GM12878 (cell line): ENCODE measurements at regions not wholly inside any gene's neighbourhood (a gene's known extent, or its start where the extent isn't known, plus 50 kb on each side); places are given as distances from the start of the nearest gene placed in this dataset.

ENCODE experiments used
- CTCF ChIP-seq, 3 experiments: IDR thresholded peaks in 2 of 3; conservative IDR thresholded peaks in 1 of 3; 2 replicates each; pipeline ENCODE4 v1.5.1; 2011; ENCODE audit warnings: low read depth in 3 of 3, low read length in 3 of 3, mild to moderate bottlenecking in 3 of 3, control low read depth in 2 of 3, moderate library complexity in 2 of 3, inconsistent platforms in 1 of 3, mixed read lengths in 1 of 3; ENCODE audit not compliant: control insufficient read depth in 2 of 3, insufficient read depth in 1 of 3; ENCODE audit errors: extremely low read depth in 1 of 3
- POLR2A ChIP-seq: IDR thresholded peaks from 2 replicates; pipeline ENCODE4 v1.6.1; 2011; ENCODE audit warnings: low read depth, mild to moderate bottlenecking, low read length
- RFX5 ChIP-seq: IDR thresholded peaks from 2 replicates; pipeline ENCODE4 v1.6.1; 2011; ENCODE audit warnings: low read depth, low read length, improper control_type of control experiment

DNA sequence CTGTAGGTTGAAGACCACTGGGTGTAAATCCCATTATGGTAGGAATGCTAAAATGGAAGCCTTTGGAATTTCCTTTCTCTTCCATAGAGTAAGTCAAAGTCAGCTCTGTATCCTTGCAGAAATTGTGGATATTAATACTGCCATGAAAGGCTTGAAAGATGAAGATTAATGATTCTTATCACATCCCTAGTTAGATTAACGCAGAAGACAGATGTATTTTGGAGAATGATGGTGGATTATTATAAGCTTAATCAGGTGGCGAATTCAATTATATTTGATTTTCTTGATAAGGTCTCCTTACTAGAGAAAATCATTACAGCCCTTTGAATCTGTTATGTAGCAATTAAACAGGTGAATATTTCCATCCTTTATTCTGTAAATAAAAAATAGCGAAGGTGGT, 270.1 kb downstream of the PHF14 start:
- TF ChIP-seq RFX5 (no peak), POLR2A (no peak), CTCF (IDR thresholded peaks at IDR 0.05 in 2 of 3, conservative IDR thresholded peaks at IDR 0.05 in 1 of 3; ENCODE audit: control insufficient read depth in 2 of 3, extremely low read depth in 1 of 3, insufficient read depth in 1 of 3, low read depth in 3 of 3, low read length in 3 of 3) (no peak)
